ENCODE measurements at regions not wholly inside any gene's neighbourhood (a gene's known extent, or its start where the extent isn't known, plus 50 kb on each side); places are given as distances from the start of the nearest gene placed in this dataset.

DNA sequence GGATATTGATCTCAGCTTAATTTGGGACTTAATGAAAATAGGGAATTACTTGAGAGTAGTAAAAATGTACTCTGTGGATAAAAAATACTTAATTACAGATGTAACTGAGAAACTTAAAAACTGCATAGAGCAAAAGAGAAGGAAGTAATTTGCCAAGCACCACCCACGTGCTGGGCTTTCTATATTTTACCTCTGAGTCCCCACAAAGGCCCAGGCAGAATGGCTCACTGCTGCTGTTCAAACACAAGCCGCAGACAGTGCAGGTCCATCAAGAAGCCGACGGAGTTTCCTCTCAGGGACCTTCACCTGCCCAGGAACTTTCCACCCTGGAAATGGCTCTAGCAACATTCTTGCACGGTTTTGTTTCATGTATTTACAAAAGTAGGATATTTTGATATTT is 77.2 kb upstream of the TRPM1 start:
- intact Hi-C loops (cut with DNase I), result no loop called here
- ATAC-seq (no peak), DNase-seq (no peak)
- TF ChIP-seq CTCF (IDR thresholded peaks at IDR 0.05), result no peak
- 69% methylated on average over 5 of the region's 5 CpGs for WGBS, 2 donors
- H3K4me3 ChIP-seq, result no peak overlapping the region
- no peak overlapping the region for H3K27ac ChIP-seq
- H3K4me1 ChIP-seq, result no peaks in the 10 kb centered on the region
- H3K27me3 ChIP-seq, result no peaks in the 10 kb centered on the region
- H3K36me3 ChIP-seq, result no peaks in the 10 kb centered on the region
- H3K9me3 ChIP-seq, result peaks cover 0 to 25% (median 0%) of the 10 kb centered on the region in 11 donors

- no peaks in the 10 kb centered on the region for H3K36me3 ChIP-seq
- peaks cover 0 to 25% (median 0%) of the 10 kb centered on the region in 11 donors for H3K9me3 ChIP-seq
- H3K27me3 ChIP-seq, result no peaks in the 10 kb centered on the region
- no peak overlapping the region for H3K27ac ChIP-seq
- no peaks in the 10 kb centered on the region for H3K4me1 ChIP-seq
- no peak overlapping the region for H3K4me3 ChIP-seq
- ATAC-seq, result no peak
- DNase-seq, result no peak
- TF ChIP-seq CTCF (IDR thresholded peaks at IDR 0.05), result no peak
- intact Hi-C loops (cut with DNase I), result loop anchor here in 1 of 10 donors (10.0 kb wide), 1 partner anchor 55 kb away; no protein-coding TSS in a partner anchor
These were observed 78.2 kb upstream of the TRPM1 start for GRCh38 chr15:31179693-31180092.

DNA sequence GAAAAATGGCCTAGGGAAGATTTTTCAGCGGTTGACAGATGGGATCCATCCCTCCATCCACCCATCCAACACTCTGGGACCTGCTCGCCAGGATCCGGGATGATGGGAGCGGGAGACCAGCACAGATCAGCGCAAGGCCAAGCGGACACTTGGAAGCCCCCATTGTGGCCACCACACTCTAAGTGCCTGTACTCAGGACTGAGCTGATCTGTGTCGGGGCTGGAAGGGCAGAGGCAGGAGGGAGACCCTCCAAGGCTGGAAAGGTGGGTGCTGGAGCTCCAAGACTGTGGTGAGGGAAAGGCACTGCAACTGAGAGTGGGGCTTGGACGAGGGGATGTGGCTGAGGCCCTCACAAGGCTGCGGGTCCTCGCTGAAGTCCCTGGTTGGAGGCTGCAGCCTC is 91.8 kb upstream of the TRPM1 start:
- Histone ChIP-seq H3K4me1 (no peaks in the 10 kb centered on the region), H3K4me3 (no peak overlapping the region), H3K36me3 (no peaks in the 10 kb centered on the region), H3K27ac (no peak overlapping the region), H3K9me3 (peaks cover 0 to 26% (median 19%) of the 10 kb centered on the region in 11 donors), H3K27me3 (no peaks in the 10 kb centered on the region)
- no peak for ATAC-seq
- DNase-seq, result no peak
- intact Hi-C loops (cut with DNase I), result no loop called here
- WGBS, 2 donors, result 95 to 97% methylated on average over 10 of the region's 10 CpGs
- no peak for TF ChIP-seq CTCF (IDR thresholded peaks at IDR 0.05)

- Histone ChIP-seq H3K36me3 (no peaks in the 10 kb centered on the region), H3K9me3 (peaks cover 0 to under 1% (median 0%) of the 10 kb centered on the region in 11 donors), H3K4me1 (peaks cover 0 to 6% (median 0%) of the 10 kb centered on the region in 9 donors), H3K4me3 (no peak overlapping the region), H3K27me3 (no peaks in the 10 kb centered on the region), H3K27ac (no peak overlapping the region)
- intact Hi-C loops (cut with DNase I), result no loop called here
- ATAC-seq (no peak), DNase-seq (no peak)
- WGBS, 2 donors, result 77 to 78% methylated on average over 2 of the region's 2 CpGs
- no peak for TF ChIP-seq CTCF (IDR thresholded peaks at IDR 0.05)
These were observed 94.3 kb upstream of the TRPM1 start for GRCh38 chr15:31195871-31196270.
